K562 (cell line): ENCODE measurements at regions not wholly inside any gene's neighbourhood (a gene's known extent, or its start where the extent isn't known, plus 50 kb on each side); places are given as distances from the start of the nearest gene placed in this dataset.

Experiments used
- BACH1 ChIP-seq: fragments of 200-800 bp; sonication (Bioruptor generic); IDR thresholded peaks from 2 replicates; pipeline ENCODE4 v1.6.1; 2016; ENCODE audit warnings: missing genetic modification characterization, missing compliant biosample characterization
- BRD4 ChIP-seq: fragments of 200-600 bp; sonication (generic); IDR thresholded peaks from 2 replicates; pipeline ENCODE4 v1.6.1; 2017; ENCODE audit warnings: inconsistent platforms
- FOXP1 ChIP-seq: sonication (generic); formaldehyde crosslinking; IDR thresholded peaks from 2 replicates; pipeline ENCODE4 v1.8.0; 2022; ENCODE audit warnings: mild to moderate bottlenecking, missing genetic modification reagents
- HMG20B ChIP-seq: fragments of 250-450 bp; sonication (Bioruptor Pico); IDR thresholded peaks from 2 replicates; pipeline ENCODE4 v1.5.0; 2021; ENCODE audit warnings: mild to moderate bottlenecking
- NR4A1 ChIP-seq, 2 experiments: fragments of 250-450 bp in 1 of 2; fragments of 450-650 bp in 1 of 2; sonication (Bioruptor Pico) in 1 of 2; IDR thresholded peaks; 2 replicates each; pipeline versions ENCODE4 v1.4.0 to v1.6.1; 2016 to 2020; ENCODE audit warnings: mild to moderate bottlenecking in 2 of 2, missing compliant biosample characterization in 1 of 2, missing genetic modification characterization in 1 of 2, moderate library complexity in 1 of 2
- TF ChIP-seq, protein P1 (sequence below), 2 experiments: fragments of 450-650 bp; formaldehyde crosslinking in 1 of 2; IDR thresholded peaks; 2 replicates each; pipeline versions ENCODE4 v1.4.0 to v1.6.1; 2014 to 2020; ENCODE audit warnings: mild to moderate bottlenecking in 2 of 2, borderline replicate concordance in 1 of 2, low read depth in 1 of 2
- TF ChIP-seq, protein P2 (sequence below): fragments of 200-800 bp; sonication (Bioruptor generic); IDR thresholded peaks from 2 replicates; pipeline ENCODE4 v1.6.1; 2017; ENCODE audit warnings: missing genetic modification characterization, missing compliant biosample characterization
- TF ChIP-seq, protein P3 (sequence below): fragments of 250-450 bp; sonication (Bioruptor Pico); IDR thresholded peaks from 2 replicates; pipeline ENCODE4 v1.5.0; 2022; ENCODE audit warnings: mild to moderate bottlenecking
- TF ChIP-seq, protein P4 (sequence below): sonication (generic); formaldehyde crosslinking; IDR thresholded peaks from 2 replicates; pipeline ENCODE4 v1.9.0; 2022; ENCODE audit warnings: mild to moderate bottlenecking, missing genetic modification reagents

DNA sequence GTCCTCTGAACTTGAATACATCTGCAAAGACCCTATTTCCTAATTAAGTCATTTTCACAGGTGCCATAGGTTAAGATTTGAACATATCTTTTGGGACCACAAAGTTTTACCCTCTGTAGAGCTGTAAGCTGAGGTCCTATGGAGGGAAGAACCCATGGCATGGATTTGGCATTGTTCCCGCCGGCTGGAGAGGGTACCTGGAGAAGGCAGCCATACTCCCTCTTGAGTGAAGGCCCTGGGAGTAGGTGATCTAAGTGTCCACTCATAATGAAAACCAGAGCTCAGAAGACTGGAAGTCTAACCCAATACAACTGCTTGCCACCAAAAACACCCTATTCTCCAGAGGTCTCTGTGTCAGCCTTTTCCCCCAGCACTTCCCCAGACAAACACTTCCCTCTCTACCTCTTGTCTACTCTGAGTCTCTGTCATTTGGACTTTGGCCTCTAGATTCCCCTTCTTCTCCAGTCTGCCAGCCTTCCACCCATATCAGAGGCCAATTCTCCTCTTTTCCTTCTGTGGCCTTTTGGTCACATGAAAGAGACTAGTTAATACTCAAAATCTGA is 363.9 kb downstream of the MAFB start (continued):
- TF ChIP-seq, protein P1, sequence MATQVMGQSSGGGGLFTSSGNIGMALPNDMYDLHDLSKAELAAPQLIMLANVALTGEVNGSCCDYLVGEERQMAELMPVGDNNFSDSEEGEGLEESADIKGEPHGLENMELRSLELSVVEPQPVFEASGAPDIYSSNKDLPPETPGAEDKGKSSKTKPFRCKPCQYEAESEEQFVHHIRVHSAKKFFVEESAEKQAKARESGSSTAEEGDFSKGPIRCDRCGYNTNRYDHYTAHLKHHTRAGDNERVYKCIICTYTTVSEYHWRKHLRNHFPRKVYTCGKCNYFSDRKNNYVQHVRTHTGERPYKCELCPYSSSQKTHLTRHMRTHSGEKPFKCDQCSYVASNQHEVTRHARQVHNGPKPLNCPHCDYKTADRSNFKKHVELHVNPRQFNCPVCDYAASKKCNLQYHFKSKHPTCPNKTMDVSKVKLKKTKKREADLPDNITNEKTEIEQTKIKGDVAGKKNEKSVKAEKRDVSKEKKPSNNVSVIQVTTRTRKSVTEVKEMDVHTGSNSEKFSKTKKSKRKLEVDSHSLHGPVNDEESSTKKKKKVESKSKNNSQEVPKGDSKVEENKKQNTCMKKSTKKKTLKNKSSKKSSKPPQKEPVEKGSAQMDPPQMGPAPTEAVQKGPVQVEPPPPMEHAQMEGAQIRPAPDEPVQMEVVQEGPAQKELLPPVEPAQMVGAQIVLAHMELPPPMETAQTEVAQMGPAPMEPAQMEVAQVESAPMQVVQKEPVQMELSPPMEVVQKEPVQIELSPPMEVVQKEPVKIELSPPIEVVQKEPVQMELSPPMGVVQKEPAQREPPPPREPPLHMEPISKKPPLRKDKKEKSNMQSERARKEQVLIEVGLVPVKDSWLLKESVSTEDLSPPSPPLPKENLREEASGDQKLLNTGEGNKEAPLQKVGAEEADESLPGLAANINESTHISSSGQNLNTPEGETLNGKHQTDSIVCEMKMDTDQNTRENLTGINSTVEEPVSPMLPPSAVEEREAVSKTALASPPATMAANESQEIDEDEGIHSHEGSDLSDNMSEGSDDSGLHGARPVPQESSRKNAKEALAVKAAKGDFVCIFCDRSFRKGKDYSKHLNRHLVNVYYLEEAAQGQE (IDR thresholded peaks at IDR 0.05; ENCODE audit: borderline replicate concordance), result no peak
- TF ChIP-seq, protein P1 (CRISPR knock-in tag; IDR thresholded peaks at IDR 0.05; ENCODE audit: low read depth), result no peak
- TF ChIP-seq, protein P2, sequence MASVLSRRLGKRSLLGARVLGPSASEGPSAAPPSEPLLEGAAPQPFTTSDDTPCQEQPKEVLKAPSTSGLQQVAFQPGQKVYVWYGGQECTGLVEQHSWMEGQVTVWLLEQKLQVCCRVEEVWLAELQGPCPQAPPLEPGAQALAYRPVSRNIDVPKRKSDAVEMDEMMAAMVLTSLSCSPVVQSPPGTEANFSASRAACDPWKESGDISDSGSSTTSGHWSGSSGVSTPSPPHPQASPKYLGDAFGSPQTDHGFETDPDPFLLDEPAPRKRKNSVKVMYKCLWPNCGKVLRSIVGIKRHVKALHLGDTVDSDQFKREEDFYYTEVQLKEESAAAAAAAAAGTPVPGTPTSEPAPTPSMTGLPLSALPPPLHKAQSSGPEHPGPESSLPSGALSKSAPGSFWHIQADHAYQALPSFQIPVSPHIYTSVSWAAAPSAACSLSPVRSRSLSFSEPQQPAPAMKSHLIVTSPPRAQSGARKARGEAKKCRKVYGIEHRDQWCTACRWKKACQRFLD (CRISPR knock-in tag), result no peak
- TF ChIP-seq, protein P3, sequence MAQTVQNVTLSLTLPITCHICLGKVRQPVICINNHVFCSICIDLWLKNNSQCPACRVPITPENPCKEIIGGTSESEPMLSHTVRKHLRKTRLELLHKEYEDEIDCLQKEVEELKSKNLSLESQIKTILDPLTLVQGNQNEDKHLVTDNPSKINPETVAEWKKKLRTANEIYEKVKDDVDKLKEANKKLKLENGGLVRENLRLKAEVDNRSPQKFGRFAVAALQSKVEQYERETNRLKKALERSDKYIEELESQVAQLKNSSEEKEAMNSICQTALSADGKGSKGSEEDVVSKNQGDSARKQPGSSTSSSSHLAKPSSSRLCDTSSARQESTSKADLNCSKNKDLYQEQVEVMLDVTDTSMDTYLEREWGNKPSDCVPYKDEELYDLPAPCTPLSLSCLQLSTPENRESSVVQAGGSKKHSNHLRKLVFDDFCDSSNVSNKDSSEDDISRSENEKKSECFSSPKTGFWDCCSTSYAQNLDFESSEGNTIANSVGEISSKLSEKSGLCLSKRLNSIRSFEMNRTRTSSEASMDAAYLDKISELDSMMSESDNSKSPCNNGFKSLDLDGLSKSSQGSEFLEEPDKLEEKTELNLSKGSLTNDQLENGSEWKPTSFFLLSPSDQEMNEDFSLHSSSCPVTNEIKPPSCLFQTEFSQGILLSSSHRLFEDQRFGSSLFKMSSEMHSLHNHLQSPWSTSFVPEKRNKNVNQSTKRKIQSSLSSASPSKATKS (CRISPR knock-in tag), result no peak
- TF ChIP-seq NR4A1 (CRISPR knock-in tag; IDR thresholded peaks at IDR 0.05) (no peak), NR4A1 (tag; IDR thresholded peaks at IDR 0.05) (no peak), BACH1 (tag) (no peak), BRD4 (no peak), FOXP1 (CRISPR knock-in tag) (no peak), HMG20B (CRISPR knock-in tag) (no peak)
- TF ChIP-seq, protein P4, sequence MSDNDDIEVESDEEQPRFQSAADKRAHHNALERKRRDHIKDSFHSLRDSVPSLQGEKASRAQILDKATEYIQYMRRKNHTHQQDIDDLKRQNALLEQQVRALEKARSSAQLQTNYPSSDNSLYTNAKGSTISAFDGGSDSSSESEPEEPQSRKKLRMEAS (CRISPR knock-in tag), result no peak
- TF ChIP-seq, all 486 proteins: peak for 0
